NCI-H510A (cell line): ENCODE measurements at regions not wholly inside any gene's neighbourhood (a gene's known extent, or its start where the extent isn't known, plus 50 kb on each side); places are given as distances from the start of the nearest gene placed in this dataset.

Experiments used
- DNase-seq: peaks from one replicate; lab custom pipeline; 2025; lab: John Stamatoyannopoulos, UW

GRCh38 chr9:109883623-109884022 lies 103.6 kb downstream of the PALM2AKAP2 start:
- DNase-seq: no peak

- DNase-seq: no peak
Measured at GRCh38 chr9:109886041-109886440, 106.0 kb downstream of the PALM2AKAP2 start.

- DNase-seq: no peak
Measured at GRCh38 chr9:109886617-109887016, 106.6 kb downstream of the PALM2AKAP2 start.

DNA sequence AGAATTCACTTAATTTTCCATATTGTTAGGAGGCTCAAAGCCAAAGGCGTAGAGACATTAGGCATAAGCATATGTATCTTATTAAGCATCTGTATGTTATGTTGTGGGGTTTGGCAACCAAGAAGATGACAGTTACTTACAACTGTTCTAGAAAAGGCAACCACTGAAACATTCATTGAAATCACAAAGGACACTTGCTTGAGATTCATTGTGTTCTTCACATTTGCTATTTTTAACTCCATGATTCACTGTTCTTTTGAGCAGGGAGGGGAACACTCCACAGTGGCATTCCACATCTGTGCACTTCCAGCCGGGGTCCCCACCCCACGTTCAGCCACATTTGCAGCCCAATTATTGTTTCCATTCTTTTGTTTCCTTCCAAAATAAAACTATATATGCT lies 107.1 kb downstream of the PALM2AKAP2 start:
- no peak for DNase-seq

DNA sequence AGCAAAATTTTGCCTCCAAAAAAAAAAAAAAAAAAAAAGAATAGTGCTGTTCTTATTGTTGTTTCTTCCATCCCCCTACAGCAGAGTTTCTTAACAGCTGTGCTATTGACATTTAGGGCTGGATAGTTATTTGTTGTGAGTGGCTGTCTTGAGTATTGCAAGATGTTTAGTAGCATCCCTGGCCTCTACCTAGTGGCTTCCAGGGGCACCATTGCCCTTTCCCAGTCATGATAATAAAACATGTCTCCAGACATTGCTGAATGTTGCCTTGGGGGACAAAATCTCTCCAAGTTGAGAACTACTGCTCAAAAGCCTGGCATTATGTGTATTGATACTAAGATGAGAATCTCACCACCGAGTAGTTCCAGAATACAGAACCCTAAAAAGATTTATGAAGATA lies 108.7 kb downstream of the PALM2AKAP2 start:
- no peak for DNase-seq

DNA sequence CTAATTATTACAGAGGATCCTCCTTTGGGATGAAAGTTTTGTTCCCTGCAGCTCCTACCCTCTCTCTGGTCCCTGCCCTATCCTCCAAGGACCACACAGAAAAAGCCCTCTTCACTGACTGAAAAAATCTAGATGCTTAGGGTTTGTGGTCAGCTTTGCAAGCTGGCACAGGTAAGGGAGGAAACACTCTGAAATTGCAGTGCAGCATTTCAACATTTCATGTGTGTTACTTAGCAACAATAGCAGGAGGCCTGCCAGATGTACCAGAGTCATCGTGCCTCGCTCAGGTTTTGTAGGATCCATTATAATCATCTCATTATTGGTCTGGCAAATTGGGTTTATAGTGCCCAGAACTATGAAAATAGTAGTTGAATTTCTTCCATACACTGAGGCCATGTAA lies 109.5 kb downstream of the PALM2AKAP2 start:
- no peak for DNase-seq

DNA sequence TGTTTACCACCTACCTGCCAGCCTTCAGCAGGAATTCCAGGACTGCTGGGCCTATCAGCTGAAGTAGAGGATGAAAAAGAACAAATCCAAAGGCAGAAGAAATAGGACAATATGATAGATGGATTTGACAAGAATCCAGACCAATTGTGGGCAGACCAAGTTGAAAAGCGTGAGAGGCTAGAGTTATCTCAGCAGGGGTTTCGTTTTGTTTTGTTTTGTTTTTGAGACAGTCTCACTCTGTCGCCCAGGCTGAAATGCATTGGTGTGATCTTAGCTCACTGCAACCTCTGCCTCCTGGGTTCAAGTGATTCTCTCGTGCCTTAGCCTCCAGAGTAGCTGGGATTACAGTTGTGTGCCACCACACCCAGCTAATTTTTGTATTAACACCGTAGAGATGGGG lies 113.2 kb downstream of the PALM2AKAP2 start:
- DNase-seq: no peak

GRCh38 chr9:109894473-109894872 lies 114.5 kb downstream of the PALM2AKAP2 start:
- DNase-seq: no peak

DNA sequence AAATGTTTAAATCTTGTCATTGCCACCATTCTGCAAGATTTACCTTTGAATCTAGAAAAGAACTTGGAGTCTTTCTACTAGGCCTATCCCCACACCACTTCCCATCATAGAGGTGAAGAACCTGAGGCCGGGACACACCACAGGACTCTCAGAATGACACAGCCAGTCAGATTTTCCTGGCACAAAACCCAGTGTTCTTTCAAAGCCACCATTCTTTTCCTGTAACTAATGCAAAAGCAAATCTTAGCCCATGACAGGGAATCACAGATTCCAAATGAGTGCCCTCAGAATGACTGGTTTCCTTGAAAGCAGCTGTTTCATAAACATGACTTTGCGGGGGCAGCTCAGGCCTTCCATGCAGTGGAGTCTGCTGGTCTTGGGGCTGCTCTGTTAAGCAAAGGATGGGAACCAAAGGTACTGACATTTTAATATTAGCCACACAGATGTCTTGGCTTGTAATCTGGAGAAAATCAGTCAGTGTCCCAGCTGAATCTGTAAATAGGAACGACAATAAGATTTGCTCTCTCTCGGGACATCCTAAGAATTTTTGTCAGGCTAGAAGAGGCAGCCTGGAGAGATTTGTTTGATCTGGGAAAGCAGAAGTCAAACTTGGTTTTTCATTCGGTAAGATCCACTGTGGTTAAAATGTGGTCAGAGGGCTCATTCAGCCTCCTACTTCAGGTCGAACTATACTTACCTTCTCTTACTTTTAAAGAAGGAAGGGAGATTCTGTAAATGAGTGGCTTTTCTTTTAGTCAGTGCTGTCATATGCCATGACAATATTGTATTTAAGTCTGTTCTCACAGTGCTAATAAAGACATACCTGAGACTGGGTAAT lies 115.1 kb downstream of the PALM2AKAP2 start:
- no peak for DNase-seq

DNA sequence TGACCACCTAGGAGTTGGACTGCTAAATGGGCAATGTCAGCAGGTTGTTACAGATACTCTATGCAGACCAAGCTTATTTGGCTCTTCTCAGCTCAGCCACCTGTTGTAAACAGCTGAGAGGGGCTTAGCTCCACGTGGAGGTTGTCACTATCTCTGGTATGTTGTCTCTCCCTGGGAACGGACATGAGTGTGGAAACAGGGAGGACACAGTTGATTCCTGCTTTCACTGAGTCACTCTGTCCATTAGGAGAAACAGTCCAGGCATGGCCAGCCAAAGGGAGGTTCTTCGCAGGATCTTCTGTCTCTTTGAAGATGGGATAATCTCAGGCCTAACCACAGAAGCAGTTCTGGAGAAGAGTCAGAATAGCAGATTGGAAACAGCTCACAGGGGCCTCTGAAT lies 121.2 kb downstream of the PALM2AKAP2 start:
- DNase-seq: no peak

GRCh38 chr9:109903515-109904138 lies 123.6 kb downstream of the PALM2AKAP2 start:
- DNase-seq: peak; percentile 40

- DNase-seq: no peak
Measured at GRCh38 chr9:109904666-109905065, 124.7 kb downstream of the PALM2AKAP2 start.

GRCh38 chr9:109905472-109905871 lies 125.5 kb downstream of the PALM2AKAP2 start:
- DNase-seq: no peak

DNA sequence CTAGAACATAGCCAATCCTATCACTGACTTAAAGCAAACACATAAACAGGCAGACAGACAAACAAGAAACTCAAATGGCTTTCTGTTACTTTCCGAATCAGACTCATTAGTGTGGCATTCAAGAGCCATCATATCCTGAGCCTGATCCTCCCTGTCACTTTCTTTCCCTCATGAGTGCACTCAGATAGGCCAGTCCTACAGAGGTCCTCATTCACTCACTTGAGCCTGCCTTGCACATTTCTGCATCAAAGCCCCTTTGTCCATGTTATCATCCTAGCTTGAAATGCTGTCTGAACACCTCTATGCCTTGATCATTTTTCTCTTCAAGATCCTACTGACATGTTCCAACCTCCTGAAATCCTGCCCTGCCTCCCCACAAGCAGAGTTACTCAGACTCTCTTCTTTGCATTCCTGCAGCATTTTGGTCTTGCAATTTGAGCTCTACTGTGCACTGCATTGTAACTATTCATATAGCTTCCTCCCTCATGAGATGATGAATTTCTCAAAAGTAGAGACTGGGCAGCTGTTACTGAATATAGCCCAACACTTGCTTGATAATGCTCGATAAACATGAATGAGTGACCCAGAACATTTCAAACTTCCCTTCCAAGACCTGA lies 126.9 kb downstream of the PALM2AKAP2 start:
- DNase-seq: no peak

- no peak for DNase-seq
Measured at GRCh38 chr9:109907400-109907799, 127.4 kb downstream of the PALM2AKAP2 start.

DNA sequence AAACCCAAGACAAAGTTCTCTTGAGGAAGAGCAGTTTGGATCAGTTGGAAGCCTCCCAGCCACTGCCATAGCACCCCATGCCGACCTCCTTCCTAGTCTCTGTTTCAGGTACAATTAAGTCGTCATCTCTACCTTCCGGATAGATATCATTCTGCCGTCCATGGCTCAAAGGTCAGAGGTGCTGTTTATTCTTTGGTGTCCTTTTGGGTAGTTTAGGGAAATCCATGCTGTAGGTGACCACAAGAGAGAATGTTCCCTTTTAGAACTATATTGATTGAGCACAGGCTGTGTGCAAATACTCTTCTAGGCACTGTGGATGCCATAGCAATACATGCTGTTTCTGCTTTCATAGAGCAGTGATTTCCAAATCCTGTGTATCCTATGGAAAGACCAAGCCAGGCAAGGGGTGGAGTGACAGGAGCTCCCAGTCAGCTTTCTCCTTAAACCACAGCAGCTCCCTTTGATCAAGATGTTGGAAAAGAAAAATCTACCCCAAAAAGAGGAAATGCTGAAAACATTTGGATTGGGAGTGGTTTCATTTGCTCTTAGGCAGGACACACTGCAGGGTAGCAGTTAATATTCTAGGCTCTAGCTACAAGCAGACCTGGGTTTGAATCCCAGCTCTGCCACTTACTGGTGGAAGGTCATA lies 127.9 kb downstream of the PALM2AKAP2 start:
- DNase-seq: no peak

DNA sequence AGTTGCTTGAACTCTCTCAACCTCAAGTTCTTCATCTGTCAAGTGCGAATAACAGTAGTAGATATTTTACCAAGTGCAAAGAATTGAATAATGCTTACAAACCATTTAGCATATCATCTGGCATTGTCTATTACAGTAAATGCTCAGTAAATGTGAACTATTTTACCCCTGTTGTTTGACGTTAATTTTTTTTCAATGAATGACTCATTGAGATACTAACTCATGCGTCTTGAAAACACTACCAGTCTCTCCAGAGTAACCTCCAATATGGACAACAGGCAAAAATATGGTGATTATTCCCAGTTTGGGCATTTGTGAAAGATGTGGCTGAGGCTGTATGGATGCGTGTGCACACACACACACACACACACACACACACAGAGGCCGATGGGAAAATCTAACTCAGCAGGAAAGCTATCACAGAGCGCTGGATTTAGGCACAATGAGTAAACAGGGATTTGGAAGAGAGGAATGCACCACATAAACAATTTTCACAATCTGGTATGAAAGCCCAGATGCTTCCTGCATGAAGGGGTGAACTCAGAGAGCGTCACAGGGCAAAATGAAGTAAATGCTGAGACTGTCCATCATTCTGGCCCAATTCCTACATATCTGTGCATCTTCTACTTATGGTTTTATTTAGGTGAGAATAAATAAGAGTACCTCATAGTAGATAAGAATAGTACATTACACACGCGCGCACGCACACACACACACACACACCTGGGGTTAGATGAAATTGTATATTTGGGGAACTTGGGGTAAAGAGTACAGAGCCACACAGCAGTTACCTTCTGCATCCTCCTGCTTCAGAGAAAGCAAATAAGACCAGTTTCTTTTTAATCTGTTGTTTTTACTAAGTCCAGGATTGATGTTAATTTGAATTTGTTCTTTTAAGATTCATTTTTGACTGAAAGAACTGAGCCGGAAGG lies 128.7 kb downstream of the PALM2AKAP2 start:
- DNase-seq: no peak

DNA sequence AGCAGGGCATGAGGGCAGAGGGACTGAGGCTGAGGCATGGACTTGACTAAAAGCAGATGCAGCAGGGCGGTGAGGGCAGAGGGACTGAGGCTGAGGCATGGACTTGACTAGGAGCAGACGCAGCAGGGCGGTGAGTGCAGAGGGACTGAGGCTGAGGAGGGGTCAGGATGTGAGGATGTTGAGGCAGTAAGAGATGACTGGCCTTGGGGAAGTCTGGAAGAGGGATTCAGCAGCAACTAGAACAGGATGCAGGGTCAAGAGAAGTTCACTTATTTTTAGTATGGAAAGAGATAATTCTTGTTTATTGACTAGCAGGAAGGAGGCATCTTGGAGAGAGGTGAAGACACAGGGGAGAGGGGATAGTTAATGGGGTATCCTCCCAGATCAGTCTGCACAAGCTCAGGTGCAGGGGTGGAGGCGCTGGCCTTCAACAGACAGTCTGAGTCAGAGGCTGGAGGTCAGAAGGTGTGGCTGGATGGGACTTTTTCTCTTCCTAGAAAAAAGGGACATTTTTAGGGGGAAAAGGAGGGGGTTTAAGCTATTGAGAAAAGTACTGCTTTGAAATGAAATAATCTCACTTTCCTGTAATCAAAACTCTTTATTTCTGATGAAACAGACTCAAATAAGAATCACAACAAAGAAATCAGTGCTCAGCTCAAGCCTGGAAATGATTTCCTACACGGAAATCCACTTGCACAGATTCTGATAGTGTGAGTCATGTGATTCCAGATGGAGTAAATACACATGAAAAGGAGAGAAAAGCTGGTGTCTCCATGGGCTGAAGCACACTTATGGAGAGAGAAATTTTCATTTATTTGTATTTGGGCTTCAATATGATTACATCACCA lies 130.9 kb downstream of the PALM2AKAP2 start:
- no peak for DNase-seq

- DNase-seq: no peak
Measured at GRCh38 chr9:109912082-109912582, 132.1 kb downstream of the PALM2AKAP2 start.

GRCh38 chr9:109912726-109913460 lies 132.9 kb downstream of the PALM2AKAP2 start:
- no peak for DNase-seq
